ENCODE measurements at regions not wholly inside any gene's neighbourhood (a gene's known extent, or its start where the extent isn't known, plus 50 kb on each side); places are given as distances from the start of the nearest gene placed in this dataset.
A peak's percentile ranks its signal among the peaks of the same experiment; 100 is the strongest.

GRCh38 chr7:68760556-68760955 is 837.7 kb upstream of the AUTS2 start:
- 66 to 92% (median 81%) methylated on average over 3 of the region's 3 CpGs for WGBS, 5 donors
- Histone ChIP-seq H3K36me3 (no peaks in the 10 kb centered on the region), H3K27ac (no peak overlapping the region), H3K4me1 (no peaks in the 10 kb centered on the region), H3K9me3 (peaks cover 0 to 31% (median 17%) of the 10 kb centered on the region in 4 donors), H3K4me3 (no peak overlapping the region), H3K27me3 (no peaks in the 10 kb centered on the region)
- DNase-seq, result no peak
- intact Hi-C loops (cut with DNase I; ENCODE audit: low total_unique reads), result no loop called here
- TF ChIP-seq POLR2AphosphoS5 (IDR thresholded peaks at IDR 0.05), result no peak
- TF ChIP-seq EP300 (IDR thresholded peaks at IDR 0.05), result no peak
- TF ChIP-seq POLR2A (IDR thresholded peaks at IDR 0.05), result no peak
- no peak for TF ChIP-seq CTCF (IDR thresholded peaks at IDR 0.05)

- TF ChIP-seq EP300 (IDR thresholded peaks at IDR 0.05) (no peak), CTCF (IDR thresholded peaks at IDR 0.05) (no peak), POLR2AphosphoS5 (IDR thresholded peaks at IDR 0.05) (no peak), POLR2A (IDR thresholded peaks at IDR 0.05) (no peak)
- no peaks in the 10 kb centered on the region for H3K36me3 ChIP-seq
- H3K27ac ChIP-seq, result no peak overlapping the region
- peaks cover 0 to 21% (median 13%) of the 10 kb centered on the region in 4 donors for H3K9me3 ChIP-seq
- H3K4me3 ChIP-seq, result no peak overlapping the region
- 66 to 81% (median 71%) methylated on average over 4 of the region's 4 CpGs for WGBS, 5 donors
- no peaks in the 10 kb centered on the region for H3K4me1 ChIP-seq
- DNase-seq, result no peak
- intact Hi-C loops (cut with DNase I; ENCODE audit: low total_unique reads), result no loop called here
- H3K27me3 ChIP-seq, result no peaks in the 10 kb centered on the region
Measured at GRCh38 chr7:68767462-68767861, 830.8 kb upstream of the AUTS2 start.

GRCh38 chr7:68770649-68771048 is 827.6 kb upstream of the AUTS2 start:
- Histone ChIP-seq H3K9me3 (no peaks in the 10 kb centered on the region), H3K4me3 (no peak overlapping the region), H3K27me3 (no peaks in the 10 kb centered on the region), H3K36me3 (no peaks in the 10 kb centered on the region), H3K27ac (no peak overlapping the region), H3K4me1 (no peaks in the 10 kb centered on the region)
- intact Hi-C loops (cut with DNase I; ENCODE audit: low total_unique reads), result no loop called here
- no peak for TF ChIP-seq CTCF (IDR thresholded peaks at IDR 0.05)
- TF ChIP-seq POLR2AphosphoS5 (IDR thresholded peaks at IDR 0.05), result no peak
- TF ChIP-seq POLR2A (IDR thresholded peaks at IDR 0.05), result no peak
- no peak for TF ChIP-seq EP300 (IDR thresholded peaks at IDR 0.05)
- 47 to 58% (median 51%) methylated on average over 3 to 6 of the region's 6 CpGs for WGBS, 5 donors
- DNase-seq, result peak in 1 of 2 donors; percentile 49

GRCh38 chr7:68776326-68776725 is 821.9 kb upstream of the AUTS2 start:
- TF ChIP-seq EP300 (IDR thresholded peaks at IDR 0.05) (no peak), POLR2A (IDR thresholded peaks at IDR 0.05) (no peak), CTCF (IDR thresholded peaks at IDR 0.05) (no peak), POLR2AphosphoS5 (IDR thresholded peaks at IDR 0.05) (no peak)
- Histone ChIP-seq H3K27ac (no peak overlapping the region), H3K27me3 (no peaks in the 10 kb centered on the region), H3K4me1 (no peaks in the 10 kb centered on the region), H3K36me3 (no peaks in the 10 kb centered on the region), H3K4me3 (no peak overlapping the region), H3K9me3 (no peaks in the 10 kb centered on the region)
- DNase-seq, result no peak
- 65 to 72% (median 71%) methylated on average over 3 of the region's 3 CpGs for WGBS, 5 donors
- intact Hi-C loops (cut with DNase I; ENCODE audit: low total_unique reads), result no loop called here
